HFF-Myc (cell line): ENCODE measurements at regions not wholly inside any gene's neighbourhood (a gene's known extent, or its start where the extent isn't known, plus 50 kb on each side); places are given as distances from the start of the nearest gene placed in this dataset.

ENCODE experiments used
- DNase-seq: peaks from one replicate; pipeline ENCODE4 v3.0.0-alpha.2; 2011; ENCODE audit warnings: low read depth; ENCODE audit errors: extremely low read depth
- H3K4me3 ChIP-seq: replicated peaks from 2 replicates; pipeline ENCODE4 v1.5.1; 2011; ENCODE audit warnings: low read depth, mild to moderate bottlenecking, control low read depth, low read length
- CTCF ChIP-seq: IDR thresholded peaks from 2 replicates; pipeline ENCODE4 v1.5.1; 2012; ENCODE audit warnings: mild to moderate bottlenecking, low read depth, low read length, control low read depth; ENCODE audit errors: missing control alignments

- no peak for TF ChIP-seq CTCF
- no peak for DNase-seq
- H3K4me3 ChIP-seq: no peak overlapping the region
These were observed 477.6 kb upstream of the INTU start for GRCh38 chr4:127155116-127155515.

- TF ChIP-seq CTCF: no peak
- H3K4me3 ChIP-seq: no peak overlapping the region
- DNase-seq: no peak
These were observed 477.2 kb upstream of the INTU start for GRCh38 chr4:127155555-127155954.

- peak; percentile 14 for DNase-seq
- H3K4me3 ChIP-seq: no peak overlapping the region
- TF ChIP-seq CTCF: no peak
These were observed 470.0 kb upstream of the INTU start for GRCh38 chr4:127162741-127163140.

GRCh38 chr4:127165971-127166370, 466.8 kb upstream of the INTU start:
- no peak for DNase-seq
- no peak for TF ChIP-seq CTCF
- no peak overlapping the region for H3K4me3 ChIP-seq

GRCh38 chr4:127174201-127174600, 458.6 kb upstream of the INTU start:
- H3K4me3 ChIP-seq: no peak overlapping the region
- no peak for DNase-seq
- no peak for TF ChIP-seq CTCF

GRCh38 chr4:127174616-127175015, 458.1 kb upstream of the INTU start:
- no peak overlapping the region for H3K4me3 ChIP-seq

More at GRCh38 chr4:127174616-127175015, 458.1 kb upstream of the INTU start:
- DNase-seq: no peak
- TF ChIP-seq CTCF: no peak
